ENCODE measurements at regions not wholly inside any gene's neighbourhood (a gene's known extent, or its start where the extent isn't known, plus 50 kb on each side); places are given as distances from the start of the nearest gene placed in this dataset.

DNA sequence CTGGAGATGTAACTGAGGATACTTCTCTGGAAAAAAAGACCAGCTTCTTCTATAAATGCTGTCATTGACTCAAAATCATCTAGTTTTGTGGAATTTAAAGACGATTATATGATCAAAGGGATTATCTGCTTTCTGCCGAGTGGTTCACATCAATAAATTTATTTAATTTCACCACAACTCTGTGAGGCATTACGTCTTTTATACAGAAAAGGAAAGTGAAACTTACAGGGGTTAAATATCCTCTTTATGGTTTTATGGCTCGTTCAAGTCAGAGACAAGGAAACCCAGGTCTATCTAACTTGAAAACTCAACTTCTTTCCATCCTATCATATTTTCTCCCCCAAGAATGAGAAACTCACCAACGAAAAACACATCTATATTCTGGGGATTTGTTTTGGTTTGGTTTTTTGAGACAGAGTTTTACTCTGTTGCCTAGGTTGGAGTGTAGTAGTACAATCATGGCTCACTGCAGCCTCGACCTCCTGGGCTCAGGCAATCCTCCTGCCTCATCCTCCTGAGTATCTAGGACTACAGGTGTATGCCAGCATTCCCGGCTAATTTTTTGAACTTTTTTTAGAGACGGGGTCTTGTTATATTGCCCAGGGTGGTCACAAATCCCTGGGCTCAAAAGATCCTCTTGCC, 377.9 kb upstream of the EMCN start:
- H3K4me3 ChIP-seq (ENCODE audit: low read depth, low read length) = no peak overlapping the region; the same call in 1 of the 2 replicates
- TF ChIP-seq CTCF (IDR thresholded peaks at IDR 0.05; ENCODE audit: low read depth, low read length, missing control alignments) = no peak
- DNase-seq (ENCODE audit: low read depth) = no peak

DNA sequence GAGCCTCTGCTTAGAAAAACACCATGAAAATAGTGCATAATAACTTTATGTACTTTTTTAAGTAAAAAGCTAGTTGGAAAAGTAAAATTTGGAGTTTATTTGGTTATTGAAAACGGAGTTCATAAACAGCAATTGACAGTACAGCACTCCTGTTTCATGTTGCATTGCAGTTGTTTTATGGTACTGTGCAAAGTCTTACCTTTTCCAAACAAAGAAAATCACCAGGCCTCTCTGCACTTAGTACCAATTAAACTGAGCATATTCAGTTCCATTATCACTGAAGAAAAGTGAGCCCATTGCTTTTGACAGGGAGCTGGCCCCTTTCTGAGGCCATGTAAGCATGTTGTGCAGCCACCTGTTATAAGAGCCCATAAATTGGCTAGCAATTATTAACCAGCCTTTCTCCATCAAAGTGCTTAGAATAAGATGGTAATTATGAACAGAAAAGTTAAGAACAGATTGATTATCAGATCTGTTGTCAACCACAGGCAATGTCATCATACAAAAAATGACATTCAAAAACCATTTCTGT, 376.6 kb upstream of the EMCN start:
- no peak overlapping the region for H3K4me3 ChIP-seq (ENCODE audit: low read depth, low read length)
- TF ChIP-seq CTCF (IDR thresholded peaks at IDR 0.05; ENCODE audit: low read depth, low read length, missing control alignments) = no peak
- no peak for DNase-seq (ENCODE audit: low read depth)

GRCh38 chr4:100891808-100892207, 374.0 kb upstream of the EMCN start:
- no peak for TF ChIP-seq CTCF (IDR thresholded peaks at IDR 0.05; ENCODE audit: low read depth, low read length, missing control alignments)
- DNase-seq (ENCODE audit: low read depth) = no peak
- H3K4me3 ChIP-seq (ENCODE audit: low read depth, low read length) = no peak overlapping the region

DNA sequence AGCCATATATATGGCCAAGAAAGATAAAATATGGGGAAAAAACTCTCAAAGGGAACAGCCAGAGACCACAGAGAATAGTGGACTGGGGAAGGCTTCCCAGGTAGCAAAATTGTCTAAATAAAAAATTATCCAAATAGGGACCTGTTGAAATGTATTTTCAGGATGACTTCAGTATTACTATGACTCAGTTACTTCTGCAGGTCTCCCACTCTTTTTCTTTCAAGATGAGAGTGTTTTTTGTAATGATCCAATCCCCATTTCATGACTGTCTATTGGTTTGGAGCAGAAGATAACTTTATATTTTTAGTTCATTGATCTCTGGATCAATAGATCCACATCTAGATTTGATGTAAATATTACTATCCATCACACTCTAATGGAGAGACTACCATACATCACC, 372.1 kb upstream of the EMCN start:
- no peak for DNase-seq (ENCODE audit: low read depth)
- TF ChIP-seq CTCF (IDR thresholded peaks at IDR 0.05; ENCODE audit: low read depth, low read length, missing control alignments) = no peak

DNA sequence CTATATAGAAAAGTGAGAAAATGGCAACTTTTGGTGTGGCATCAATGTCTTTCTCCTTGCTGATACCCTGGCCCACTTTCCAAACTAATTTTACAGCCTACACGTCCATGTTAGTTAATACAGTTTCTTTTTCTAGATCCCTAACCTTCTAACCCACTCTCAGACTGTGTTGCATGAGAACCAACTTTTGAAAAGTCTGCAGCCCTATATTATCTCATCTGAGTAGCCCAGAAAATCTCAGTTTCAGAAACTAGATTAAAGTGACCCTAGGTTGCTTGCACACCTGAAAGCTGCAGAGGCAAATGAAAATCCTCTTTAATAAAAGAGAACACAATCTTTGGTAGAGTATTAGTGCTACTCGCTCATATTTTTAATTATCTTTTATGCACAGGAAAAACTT, 371.6 kb upstream of the EMCN start:
- H3K4me3 ChIP-seq (ENCODE audit: low read depth, low read length) = no peak overlapping the region
- DNase-seq (ENCODE audit: low read depth) = no peak
- TF ChIP-seq CTCF (IDR thresholded peaks at IDR 0.05; ENCODE audit: low read depth, low read length, missing control alignments) = no peak

More for the DNA sequence above, 372.1 kb upstream of the EMCN start:
- no peak overlapping the region for H3K4me3 ChIP-seq (ENCODE audit: low read depth, low read length)

DNA sequence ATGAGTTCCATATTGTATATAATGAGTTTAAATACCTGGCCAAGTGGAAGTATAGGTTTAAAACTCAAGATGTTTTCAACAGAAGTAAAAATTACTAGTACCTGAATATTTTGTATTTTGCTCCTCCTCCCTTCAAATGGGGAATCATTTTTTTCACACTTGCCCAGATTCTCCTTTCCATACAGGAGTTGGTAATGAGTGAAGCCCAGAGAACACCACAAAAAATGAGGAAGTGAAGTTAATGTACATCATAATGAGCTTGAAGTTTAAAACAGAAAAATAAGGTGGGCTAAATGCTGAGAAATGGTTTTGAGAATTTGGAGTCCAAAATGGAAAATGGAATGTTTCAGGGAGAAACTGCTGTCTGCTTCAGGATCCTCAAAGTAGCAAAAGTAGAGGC, 364.8 kb upstream of the EMCN start:
- H3K4me3 ChIP-seq (ENCODE audit: low read depth, low read length) = no peak overlapping the region
- TF ChIP-seq CTCF (IDR thresholded peaks at IDR 0.05; ENCODE audit: low read depth, low read length, missing control alignments) = no peak
- no peak for DNase-seq (ENCODE audit: low read depth)

- TF ChIP-seq CTCF (IDR thresholded peaks at IDR 0.05; ENCODE audit: low read depth, low read length, missing control alignments) = no peak
- no peak for DNase-seq (ENCODE audit: low read depth)
Measured at GRCh38 chr4:100881283-100881682, 363.5 kb upstream of the EMCN start.

More at GRCh38 chr4:100881283-100881682, 363.5 kb upstream of the EMCN start:
- H3K4me3 ChIP-seq (ENCODE audit: low read depth, low read length) = no peak overlapping the region

Measured in GM12864 (cell line).